Heart right ventricle (tissue), 16 donors: ENCODE measurements at regions not wholly inside any gene's neighbourhood (a gene's known extent, or its start where the extent isn't known, plus 50 kb on each side); places are given as distances from the start of the nearest gene placed in this dataset.
"Not testable (repeated sequence)": the region's sequence is repeated elsewhere in the genome, so short reads cannot be mapped to it uniquely, and the experiment has no call there.

ENCODE experiments used
- ATAC-seq, 8 donors: fragments of 200-7000 bp; cut with Tn5 transposase; one replicate each; pipeline ENCODE4 v1.9.1; 2020; ENCODE audit warnings: mild to moderate bottlenecking in 8 of 8, moderate library complexity in 8 of 8, moderate number of reproducible peaks in 1 of 8
- DNase-seq, 2 donors: peaks; one replicate each; pipeline ENCODE4 v3.0.0-alpha.2; 2020
- H3K27ac ChIP-seq, 10 donors: fragments of 200-600 bp; sonication (generic) in 2 of 10; one replicate each; pipeline versions ENCODE4 v1.5.0 to v1.8.0; 2020 to 2022; ENCODE audit warnings: mild to moderate bottlenecking in 3 of 10
- H3K27me3 ChIP-seq, 7 donors: fragments of 200-600 bp; one replicate each; pipeline ENCODE4 v1.8.0; 2021 to 2022; ENCODE audit warnings: mild to moderate bottlenecking in 2 of 7
- H3K36me3 ChIP-seq, 9 donors: fragments of 200-600 bp; sonication (generic) in 1 of 9; one replicate each; pipeline versions ENCODE4 v1.5.0 to v1.8.0; 2020 to 2022; ENCODE audit warnings: mild to moderate bottlenecking in 2 of 9
- H3K4me1 ChIP-seq, 9 donors: fragments of 200-600 bp; sonication (generic) in 1 of 9; one replicate each; pipeline versions ENCODE4 v1.5.0 to v1.8.0; 2020 to 2022; ENCODE audit warnings: mild to moderate bottlenecking in 4 of 9
- H3K4me3 ChIP-seq, 10 donors: fragments of 200-600 bp; sonication (generic) in 2 of 10; one replicate each; pipeline versions ENCODE4 v1.5.0 to v1.8.0; 2020 to 2022; ENCODE audit warnings: mild to moderate bottlenecking in 7 of 10, moderate library complexity in 2 of 10
- H3K9me3 ChIP-seq, 11 donors: fragments of 200-600 bp in 10 of 11; sonication (generic) in 2 of 11; one replicate each; pipeline versions ENCODE4 v1.5.0 to v1.8.0; 2013 to 2022; ENCODE audit warnings: mild to moderate bottlenecking in 2 of 11, control low read depth in 1 of 11, moderate library complexity in 1 of 11
- CTCF ChIP-seq, 9 donors: fragments of 200-600 bp; sonication (generic) in 2 of 9; IDR thresholded peaks; one replicate each; pipeline versions ENCODE4 v1.5.0 to v1.8.0; 2021 to 2022; ENCODE audit warnings: antibody characterized with exemption in 9 of 9, mild to moderate bottlenecking in 5 of 9, moderate library complexity in 1 of 9
- WGBS, 2 donors: extraction: QIAGEN DNeasy Blood & Tissue Kit; methylation state at CpG; one replicate each; pipeline ENCODE4 v1.1.7; 2013; ENCODE audit warnings: inconsistent platforms in 1 of 2; 5-methylcytosine and 5-hydroxymethylcytosine counted together
- intact Hi-C, 10 donors: fragments of 100-400 bp; cut with DNase I; formaldehyde crosslinking; loops; one replicate each; pipeline versions ENCODE4 v1.11.1 to v1.14.2; 2022
- donor health status: Arrhythmogenic right ventricular cardiomyopathy.
- donor health status: ischemic (EF 13 %, LVEDD 7.1; RV severe dilation, severe dysfunction).
- donor health status: healthy with polysubstance abuse.
- donor health status: DM: no; HTN: yes; CAD: no.
- donor health status: DM: no; HTN: no; CAD: no.
- donor health status: ischemic (EF 25% LVEDD 6.9; RV normal size, moderate dysfunction).
- donor health status: ischemic (EF 25% LVEDD 5.7; RV mildly dilated, moderate dysfunction).
- donor health status: healthy.
- donor health status: DM: yes; HTN: yes; CAD: no.
- donor health status: Ischemic cardiomyopathy.
- donor health status: ischemic (EF 35%, LVEDD 5.7; RV mildly dilated, moderate dysfunction).
- donor health status: nonischemic (EF 11% LVEDD 7.7; RV severe dilation, severe dysfunction).
- donor health status: DM: yes; HTN: yes; CAD: no.
- donor health status: PGD.
- donor health status: ischemic (EF 29% LVEDD 5.4; RV normal size, mild dysfunction).
- donor health status: nonischemic (EF 23%, LVEDD 6.1; RV moderate dilation, normal function).

GRCh38 chr11:25565846-25566245 is 766.1 kb upstream of the ANO3 start:
- ATAC-seq (no peak), DNase-seq (no peak)
- Histone ChIP-seq H3K36me3 (no peaks in the 10 kb centered on the region), H3K4me3 (no peak overlapping the region), H3K27ac (no peak overlapping the region), H3K27me3 (no peaks in the 10 kb centered on the region), H3K4me1 (peaks cover 0 to 11% (median 0%) of the 10 kb centered on the region in 9 donors), H3K9me3 (peaks cover 0 to 5% (median 0%) of the 10 kb centered on the region in 11 donors)
- no peak for TF ChIP-seq CTCF (IDR thresholded peaks at IDR 0.05)
- intact Hi-C loops, result no loop called here

GRCh38 chr11:25566298-25567200 is 765.4 kb upstream of the ANO3 start:
- intact Hi-C loops, result no loop called here
- no peaks in the 10 kb centered on the region for H3K27me3 ChIP-seq
- no peak overlapping the region for H3K4me3 ChIP-seq
- DNase-seq, result peak; percentile 8
- peaks cover 0 to 5% (median 0%) of the 10 kb centered on the region in 11 donors for H3K9me3 ChIP-seq
- no peaks in the 10 kb centered on the region for H3K36me3 ChIP-seq
- 70 to 78% methylated on average over 5 of the region's 5 CpGs for WGBS, 2 donors
- no peak for TF ChIP-seq CTCF (IDR thresholded peaks at IDR 0.05)
- H3K4me1 ChIP-seq, result peaks cover 0 to 11% (median 0%) of the 10 kb centered on the region in 9 donors
- no peak overlapping the region for H3K27ac ChIP-seq
- ATAC-seq, result peak in 7 of 8 donors; percentile 23 to 84 (median 68)

- intact Hi-C loops, result no loop called here
- WGBS, 2 donors, result 61 to 94% methylated on average over 1 of the region's 1 CpG
Measured at GRCh38 chr11:25576320-25576719, 755.6 kb upstream of the ANO3 start.

GRCh38 chr11:25579554-25579953 is 752.4 kb upstream of the ANO3 start:
- 34 to 39% methylated on average over 2 of the region's 2 CpGs for WGBS, 2 donors
- H3K4me3 ChIP-seq, H3K27ac ChIP-seq, ATAC-seq, DNase-seq, H3K36me3 ChIP-seq, H3K4me1 ChIP-seq, H3K27me3 ChIP-seq, intact Hi-C loops: not testable (repeated sequence)
- H3K9me3 ChIP-seq, result peaks cover 0 to 10% (median 0%) of the 10 kb centered on the region in 11 donors

More at GRCh38 chr11:25576320-25576719, 755.6 kb upstream of the ANO3 start:
- no peak overlapping the region for H3K27ac ChIP-seq
- no peaks in the 10 kb centered on the region for H3K4me1 ChIP-seq
- DNase-seq (no peak), ATAC-seq (no peak)
- no peak for TF ChIP-seq CTCF (IDR thresholded peaks at IDR 0.05)
- no peaks in the 10 kb centered on the region for H3K27me3 ChIP-seq
- no peak overlapping the region for H3K4me3 ChIP-seq
- peaks cover 0 to 4% (median 0%) of the 10 kb centered on the region in 11 donors for H3K9me3 ChIP-seq
- H3K36me3 ChIP-seq, result no peaks in the 10 kb centered on the region

GRCh38 chr11:25583596-25583995 is 748.3 kb upstream of the ANO3 start:
- Histone ChIP-seq H3K4me1 (no peaks in the 10 kb centered on the region), H3K36me3 (no peaks in the 10 kb centered on the region), H3K27ac (no peak overlapping the region), H3K9me3 (peaks cover 0 to 10% (median 0%) of the 10 kb centered on the region in 11 donors), H3K4me3 (no peak overlapping the region), H3K27me3 (no peaks in the 10 kb centered on the region)
- 74 to 77% methylated on average over 3 of the region's 3 CpGs for WGBS, 2 donors
- DNase-seq (no peak), ATAC-seq (no peak)
- no peak for TF ChIP-seq CTCF (IDR thresholded peaks at IDR 0.05)
- intact Hi-C loops, result no loop called here
